CD4-positive, alpha-beta memory T cell (primary cell): ENCODE measurements at regions not wholly inside any gene's neighbourhood (a gene's known extent, or its start where the extent isn't known, plus 50 kb on each side); places are given as distances from the start of the nearest gene placed in this dataset.
A peak's percentile ranks its signal among the peaks of the same experiment; 100 is the strongest.

ENCODE experiments used
- CTCF ChIA-PET: fragments of 350-600 bp; sonication (Branson Sonifier 250); formaldehyde crosslinking; loops from one replicate; lab custom pipeline; 2021; ENCODE audit warnings: inconsistent platforms; ENCODE audit not compliant: partially characterized antibody; lab: Charles Lee
- POLR2A ChIA-PET: fragments of 350-600 bp; sonication (Branson Sonifier 250); formaldehyde crosslinking; loops from one replicate; lab custom pipeline; 2021; ENCODE audit not compliant: partially characterized antibody; lab: Charles Lee
- DNase-seq, 5 donors: peaks; one replicate each; pipeline versions ENCODE4 v3.0.0 to v3.0.0-alpha.2; 2020 to 2022; ENCODE audit warnings: mixed read lengths in 1 of 5
- H3K27ac ChIP-seq: one replicate; pipeline ENCODE4 v1.7.0; 2013; ENCODE audit warnings: low read depth, low read length
- H3K27me3 ChIP-seq: 2 replicates; pipeline ENCODE4 v1.7.0; 2013; ENCODE audit warnings: mild to moderate bottlenecking, low read length, moderate library complexity; ENCODE audit not compliant: insufficient read depth
- H3K36me3 ChIP-seq: 2 replicates; pipeline ENCODE4 v1.7.0; 2013; ENCODE audit warnings: mild to moderate bottlenecking, low read length, moderate library complexity; ENCODE audit not compliant: insufficient read depth
- H3K4me1 ChIP-seq: 2 replicates; pipeline ENCODE4 v1.7.0; 2013; ENCODE audit warnings: mild to moderate bottlenecking, low read length, moderate library complexity; ENCODE audit not compliant: insufficient read depth
- H3K4me3 ChIP-seq, 2 donors: one replicate each; pipeline ENCODE4 v1.7.0; 2013; ENCODE audit warnings: low read length in 2 of 2, mild to moderate bottlenecking in 1 of 2
- H3K9me3 ChIP-seq, 2 donors: one replicate each; pipeline ENCODE4 v1.7.0; 2013; ENCODE audit warnings: low read length in 2 of 2, control low read depth in 1 of 2; ENCODE audit not compliant: control insufficient read depth in 1 of 2
- H3K27ac Mint-ChIP-seq, 7 donors: one replicate each; pipeline ENCODE4 v1.8.0; 2020 to 2021; ENCODE audit warnings: mixed read lengths in 7 of 7, mild to moderate bottlenecking in 6 of 7, inconsistent platforms in 3 of 7, moderate library complexity in 3 of 7
- H3K27me3 Mint-ChIP-seq, 2 donors: one replicate each; pipeline ENCODE4 v1.8.0; 2020 to 2021; ENCODE audit warnings: mixed read lengths in 2 of 2
- H3K36me3 Mint-ChIP-seq, 2 donors: one replicate each; pipeline ENCODE4 v1.8.0; 2020 to 2021; ENCODE audit warnings: mixed read lengths in 2 of 2, inconsistent platforms in 1 of 2, mild to moderate bottlenecking in 1 of 2
- H3K4me1 Mint-ChIP-seq, 4 donors: one replicate each; pipeline ENCODE4 v1.8.0; 2020 to 2021; ENCODE audit warnings: mixed read lengths in 4 of 4, mild to moderate bottlenecking in 1 of 4
- H3K4me3 Mint-ChIP-seq, 8 donors: one replicate each; pipeline ENCODE4 v1.8.0; 2020 to 2021; ENCODE audit warnings: mixed read lengths in 8 of 8, mild to moderate bottlenecking in 7 of 8, moderate library complexity in 6 of 8, inconsistent platforms in 3 of 8
- H3K9me3 Mint-ChIP-seq, 8 donors: one replicate each; pipeline ENCODE4 v1.8.0; 2020 to 2021; ENCODE audit warnings: mixed read lengths in 8 of 8, mild to moderate bottlenecking in 5 of 8, inconsistent platforms in 3 of 8, moderate library complexity in 1 of 8
- intact Hi-C: fragments of 100-400 bp; cut with micrococcal nuclease; formaldehyde crosslinking; loops from one replicate; pipeline ENCODE4 v1.15.1; 2023

- H3K27ac Mint-ChIP-seq: no peak overlapping the region
- no peak overlapping the region for H3K27ac ChIP-seq
Observed at GRCh38 chr7:10468908-10469307, 504.8 kb upstream of the PHF14 start.

GRCh38 chr7:10469476-10469875 lies 504.2 kb upstream of the PHF14 start:
- ChIA-PET POLR2A (no interaction called here), CTCF (no interaction called here)
- no peak overlapping the region for H3K27ac Mint-ChIP-seq
- Histone ChIP-seq H3K4me1 (no peaks in the 10 kb centered on the region), H3K4me3 (no peak overlapping the region), H3K27me3 (no peaks in the 10 kb centered on the region), H3K36me3 (no peaks in the 10 kb centered on the region), H3K27ac (no peak overlapping the region), H3K9me3 (no peaks in the 10 kb centered on the region)
- H3K9me3 Mint-ChIP-seq: no peaks in the 10 kb centered on the region
- no peak for DNase-seq
- no peaks in the 10 kb centered on the region for H3K4me1 Mint-ChIP-seq
- no peaks in the 10 kb centered on the region for H3K27me3 Mint-ChIP-seq
- H3K4me3 Mint-ChIP-seq: no peak overlapping the region
- intact Hi-C loops: no loop called here
- H3K36me3 Mint-ChIP-seq: no peaks in the 10 kb centered on the region

More at GRCh38 chr7:10468908-10469307, 504.8 kb upstream of the PHF14 start:
- H3K4me3 ChIP-seq: no peak overlapping the region
- H3K9me3 ChIP-seq: no peaks in the 10 kb centered on the region
- no peaks in the 10 kb centered on the region for H3K27me3 ChIP-seq
- no peaks in the 10 kb centered on the region for H3K36me3 Mint-ChIP-seq
- intact Hi-C loops: no loop called here
- no peak for DNase-seq
- H3K27me3 Mint-ChIP-seq: no peaks in the 10 kb centered on the region
- H3K4me1 ChIP-seq: no peaks in the 10 kb centered on the region
- ChIA-PET CTCF (no interaction called here), POLR2A (no interaction called here)
- no peak overlapping the region for H3K4me3 Mint-ChIP-seq
- H3K9me3 Mint-ChIP-seq: no peaks in the 10 kb centered on the region
- H3K36me3 ChIP-seq: no peaks in the 10 kb centered on the region
- H3K4me1 Mint-ChIP-seq: no peaks in the 10 kb centered on the region

GRCh38 chr7:10471280-10472058 lies 502.2 kb upstream of the PHF14 start:
- H3K27me3 ChIP-seq: no peaks in the 10 kb centered on the region
- ChIA-PET CTCF (no interaction called here), POLR2A (no interaction called here)
- H3K27ac Mint-ChIP-seq: no peak overlapping the region
- no peaks in the 10 kb centered on the region for H3K27me3 Mint-ChIP-seq
- H3K9me3 Mint-ChIP-seq: no peaks in the 10 kb centered on the region
- H3K36me3 Mint-ChIP-seq: no peaks in the 10 kb centered on the region
- no peak for DNase-seq
- no peaks in the 10 kb centered on the region for H3K36me3 ChIP-seq
- no peaks in the 10 kb centered on the region for H3K9me3 ChIP-seq
- H3K4me3 Mint-ChIP-seq: no peak overlapping the region
- no peaks in the 10 kb centered on the region for H3K4me1 Mint-ChIP-seq
- no peaks in the 10 kb centered on the region for H3K4me1 ChIP-seq
- intact Hi-C loops: no loop called here
- H3K27ac ChIP-seq: no peak overlapping the region
- no peak overlapping the region for H3K4me3 ChIP-seq

- no peak overlapping the region for H3K27ac Mint-ChIP-seq
- H3K4me3 Mint-ChIP-seq: no peak overlapping the region
- Histone ChIP-seq H3K36me3 (no peaks in the 10 kb centered on the region), H3K9me3 (no peaks in the 10 kb centered on the region), H3K4me3 (no peak overlapping the region), H3K27me3 (no peaks in the 10 kb centered on the region), H3K27ac (no peak overlapping the region), H3K4me1 (no peaks in the 10 kb centered on the region)
- H3K27me3 Mint-ChIP-seq: no peaks in the 10 kb centered on the region
- CTCF ChIA-PET: no interaction called here
- no peaks in the 10 kb centered on the region for H3K36me3 Mint-ChIP-seq
- H3K9me3 Mint-ChIP-seq: peaks cover 0 to 1% (median 0%) of the 10 kb centered on the region in 8 donors
- POLR2A ChIA-PET: no interaction called here
- no peaks in the 10 kb centered on the region for H3K4me1 Mint-ChIP-seq
- intact Hi-C loops: no loop called here
- DNase-seq: no peak
Observed at GRCh38 chr7:10472115-10472514, 501.6 kb upstream of the PHF14 start.

GRCh38 chr7:10473569-10473968 lies 500.1 kb upstream of the PHF14 start:
- Histone ChIP-seq H3K36me3 (no peaks in the 10 kb centered on the region), H3K27me3 (no peaks in the 10 kb centered on the region), H3K27ac (no peak overlapping the region), H3K9me3 (no peaks in the 10 kb centered on the region), H3K4me3 (no peak overlapping the region), H3K4me1 (no peaks in the 10 kb centered on the region)
- H3K36me3 Mint-ChIP-seq: no peaks in the 10 kb centered on the region
- DNase-seq: no peak
- H3K4me3 Mint-ChIP-seq: no peak overlapping the region
- ChIA-PET CTCF (no interaction called here), POLR2A (no interaction called here)
- H3K27ac Mint-ChIP-seq: peak overlapping the region in 1 of 7 donors; percentile 50
- no peaks in the 10 kb centered on the region for H3K27me3 Mint-ChIP-seq
- peaks cover 0 to 1% (median 0%) of the 10 kb centered on the region in 8 donors for H3K9me3 Mint-ChIP-seq
- H3K4me1 Mint-ChIP-seq: no peaks in the 10 kb centered on the region
- intact Hi-C loops: no loop called here

- no peaks in the 10 kb centered on the region for H3K27me3 ChIP-seq
- DNase-seq: no peak
- ChIA-PET POLR2A (no interaction called here), CTCF (no interaction called here)
- Mint-ChIP-seq H3K4me1 (no peaks in the 10 kb centered on the region), H3K4me3 (no peak overlapping the region), H3K27ac (no peak overlapping the region), H3K36me3 (no peaks in the 10 kb centered on the region), H3K27me3 (no peaks in the 10 kb centered on the region), H3K9me3 (peaks cover 0 to 1% (median 0%) of the 10 kb centered on the region in 8 donors)
- intact Hi-C loops: no loop called here
- H3K27ac ChIP-seq: no peak overlapping the region
- H3K36me3 ChIP-seq: no peaks in the 10 kb centered on the region
- no peaks in the 10 kb centered on the region for H3K9me3 ChIP-seq
- no peak overlapping the region for H3K4me3 ChIP-seq
- no peaks in the 10 kb centered on the region for H3K4me1 ChIP-seq
Observed at GRCh38 chr7:10474048-10474447, 499.6 kb upstream of the PHF14 start.

- DNase-seq: no peak
- intact Hi-C loops: no loop called here
- no peaks in the 10 kb centered on the region for H3K9me3 ChIP-seq
- no peaks in the 10 kb centered on the region for H3K27me3 Mint-ChIP-seq
- CTCF ChIA-PET: no interaction called here
- peaks cover 0 to 4% (median 0%) of the 10 kb centered on the region in 8 donors for H3K9me3 Mint-ChIP-seq
- no peaks in the 10 kb centered on the region for H3K27me3 ChIP-seq
- H3K4me3 ChIP-seq: no peak overlapping the region
- H3K4me1 Mint-ChIP-seq: no peaks in the 10 kb centered on the region
- H3K27ac ChIP-seq: no peak overlapping the region
- H3K27ac Mint-ChIP-seq: no peak overlapping the region
- H3K4me3 Mint-ChIP-seq: no peak overlapping the region
- no peaks in the 10 kb centered on the region for H3K36me3 ChIP-seq
- H3K36me3 Mint-ChIP-seq: no peaks in the 10 kb centered on the region
- POLR2A ChIA-PET: no interaction called here
- H3K4me1 ChIP-seq: no peaks in the 10 kb centered on the region
Observed at GRCh38 chr7:10475940-10476641, 497.6 kb upstream of the PHF14 start.
